ENCODE measurements at regions not wholly inside any gene's neighbourhood (a gene's known extent, or its start where the extent isn't known, plus 50 kb on each side); places are given as distances from the start of the nearest gene placed in this dataset.

GRCh38 chr16:6692874-6693273 is 639.8 kb upstream of the RBFOX1 start:
- Mint-ChIP-seq H3K4me1 (no peaks in the 10 kb centered on the region), H3K9me3 (peaks cover 8% of the 10 kb centered on the region), H3K27me3 (no peaks in the 10 kb centered on the region), H3K27ac (no peak overlapping the region), H3K4me3 (no peak overlapping the region), H3K36me3 (ENCODE audit: low read depth) (no peaks in the 10 kb centered on the region)
- no peak for ATAC-seq (replicated peaks)

- H3K27ac Mint-ChIP-seq, result no peak overlapping the region
- peaks cover 15% of the 10 kb centered on the region for H3K9me3 Mint-ChIP-seq
- H3K4me1 Mint-ChIP-seq, result no peaks in the 10 kb centered on the region
- ATAC-seq (replicated peaks), result no peak
- H3K4me3 Mint-ChIP-seq, result no peak overlapping the region
- H3K27me3 Mint-ChIP-seq, result no peaks in the 10 kb centered on the region
- no peaks in the 10 kb centered on the region for H3K36me3 Mint-ChIP-seq (ENCODE audit: low read depth)
Measured at GRCh38 chr16:6690741-6691140, 641.9 kb upstream of the RBFOX1 start.

GRCh38 chr16:6689643-6690042 is 643.0 kb upstream of the RBFOX1 start:
- H3K4me3 Mint-ChIP-seq, result no peak overlapping the region
- no peak for ATAC-seq (replicated peaks)
- no peaks in the 10 kb centered on the region for H3K27me3 Mint-ChIP-seq

GRCh38 chr16:6687593-6687992 is 645.1 kb upstream of the RBFOX1 start:
- no peaks in the 10 kb centered on the region for H3K36me3 Mint-ChIP-seq (ENCODE audit: low read depth)
- H3K4me1 Mint-ChIP-seq, result no peaks in the 10 kb centered on the region
- no peak overlapping the region for H3K4me3 Mint-ChIP-seq
- H3K27ac Mint-ChIP-seq, result no peak overlapping the region
- H3K9me3 Mint-ChIP-seq, result peaks cover 18% of the 10 kb centered on the region
- no peak for ATAC-seq (replicated peaks)
- H3K27me3 Mint-ChIP-seq, result no peaks in the 10 kb centered on the region

More at GRCh38 chr16:6689643-6690042, 643.0 kb upstream of the RBFOX1 start:
- peaks cover 18% of the 10 kb centered on the region for H3K9me3 Mint-ChIP-seq
- no peaks in the 10 kb centered on the region for H3K36me3 Mint-ChIP-seq (ENCODE audit: low read depth)
- H3K27ac Mint-ChIP-seq, result no peak overlapping the region
- no peaks in the 10 kb centered on the region for H3K4me1 Mint-ChIP-seq

GRCh38 chr16:6684076-6684673 is 648.5 kb upstream of the RBFOX1 start:
- no peak overlapping the region for H3K4me3 Mint-ChIP-seq

GRCh38 chr16:6682142-6682811 is 650.4 kb upstream of the RBFOX1 start:
- H3K27me3 Mint-ChIP-seq, result no peaks in the 10 kb centered on the region
- H3K27ac Mint-ChIP-seq, result no peak overlapping the region
- no peaks in the 10 kb centered on the region for H3K36me3 Mint-ChIP-seq (ENCODE audit: low read depth)
- no peak overlapping the region for H3K4me3 Mint-ChIP-seq
- no peak for ATAC-seq (replicated peaks)
- H3K4me1 Mint-ChIP-seq, result no peaks in the 10 kb centered on the region
- peaks cover 8% of the 10 kb centered on the region for H3K9me3 Mint-ChIP-seq

More at GRCh38 chr16:6684076-6684673, 648.5 kb upstream of the RBFOX1 start:
- no peaks in the 10 kb centered on the region for H3K27me3 Mint-ChIP-seq
- H3K27ac Mint-ChIP-seq, result no peak overlapping the region
- no peaks in the 10 kb centered on the region for H3K4me1 Mint-ChIP-seq
- H3K36me3 Mint-ChIP-seq (ENCODE audit: low read depth), result no peaks in the 10 kb centered on the region
- peaks cover 15% of the 10 kb centered on the region for H3K9me3 Mint-ChIP-seq
- ATAC-seq (replicated peaks), result no peak

GRCh38 chr16:6678586-6678985 is 654.1 kb upstream of the RBFOX1 start:
- H3K4me1 Mint-ChIP-seq, result no peaks in the 10 kb centered on the region
- H3K27ac Mint-ChIP-seq, result no peak overlapping the region
- H3K9me3 Mint-ChIP-seq, result peaks cover 9% of the 10 kb centered on the region
- H3K36me3 Mint-ChIP-seq (ENCODE audit: low read depth), result no peaks in the 10 kb centered on the region
- ATAC-seq (replicated peaks), result no peak
- H3K27me3 Mint-ChIP-seq, result no peaks in the 10 kb centered on the region
- H3K4me3 Mint-ChIP-seq, result no peak overlapping the region

- Mint-ChIP-seq H3K27ac (no peak overlapping the region), H3K4me3 (no peak overlapping the region), H3K9me3 (peaks cover 10% of the 10 kb centered on the region), H3K27me3 (no peaks in the 10 kb centered on the region), H3K36me3 (ENCODE audit: low read depth) (no peaks in the 10 kb centered on the region), H3K4me1 (no peaks in the 10 kb centered on the region)
- no peak for ATAC-seq (replicated peaks)
Measured at GRCh38 chr16:6674071-6674470, 658.6 kb upstream of the RBFOX1 start.

GRCh38 chr16:6672507-6672906 is 660.1 kb upstream of the RBFOX1 start:
- Mint-ChIP-seq H3K36me3 (ENCODE audit: low read depth) (no peaks in the 10 kb centered on the region), H3K9me3 (peaks cover 10% of the 10 kb centered on the region), H3K27ac (no peak overlapping the region), H3K4me1 (no peaks in the 10 kb centered on the region), H3K27me3 (no peaks in the 10 kb centered on the region), H3K4me3 (no peak overlapping the region)
- ATAC-seq (replicated peaks), result no peak

GRCh38 chr16:6667393-6667792 is 665.3 kb upstream of the RBFOX1 start:
- Mint-ChIP-seq H3K4me3 (no peak overlapping the region), H3K9me3 (peaks cover 4% of the 10 kb centered on the region), H3K36me3 (ENCODE audit: low read depth) (no peaks in the 10 kb centered on the region), H3K27me3 (no peaks in the 10 kb centered on the region), H3K4me1 (no peaks in the 10 kb centered on the region), H3K27ac (no peak overlapping the region)
- no peak for ATAC-seq (replicated peaks)

GRCh38 chr16:6665126-6665525 is 667.5 kb upstream of the RBFOX1 start:
- Mint-ChIP-seq H3K27me3 (no peaks in the 10 kb centered on the region), H3K4me1 (no peaks in the 10 kb centered on the region), H3K27ac (no peak overlapping the region), H3K36me3 (ENCODE audit: low read depth) (no peaks in the 10 kb centered on the region), H3K9me3 (peaks cover 4% of the 10 kb centered on the region), H3K4me3 (no peak overlapping the region)
- no peak for ATAC-seq (replicated peaks)

GRCh38 chr16:6663668-6664067 is 669.0 kb upstream of the RBFOX1 start:
- Mint-ChIP-seq H3K27me3 (no peaks in the 10 kb centered on the region), H3K27ac (no peak overlapping the region)

GRCh38 chr16:6656760-6657159 is 675.9 kb upstream of the RBFOX1 start:
- H3K36me3 Mint-ChIP-seq (ENCODE audit: low read depth), result no peaks in the 10 kb centered on the region
- no peak overlapping the region for H3K4me3 Mint-ChIP-seq
- peaks cover 11% of the 10 kb centered on the region for H3K9me3 Mint-ChIP-seq
- H3K4me1 Mint-ChIP-seq, result no peaks in the 10 kb centered on the region
- no peak for ATAC-seq (replicated peaks)
- H3K27me3 Mint-ChIP-seq, result no peaks in the 10 kb centered on the region
- H3K27ac Mint-ChIP-seq, result no peak overlapping the region

More at GRCh38 chr16:6663668-6664067, 669.0 kb upstream of the RBFOX1 start:
- H3K9me3 Mint-ChIP-seq, result peaks cover 4% of the 10 kb centered on the region
- no peaks in the 10 kb centered on the region for H3K4me1 Mint-ChIP-seq
- no peaks in the 10 kb centered on the region for H3K36me3 Mint-ChIP-seq (ENCODE audit: low read depth)
- ATAC-seq (replicated peaks), result no peak
- H3K4me3 Mint-ChIP-seq, result no peak overlapping the region

- no peaks in the 10 kb centered on the region for H3K4me1 Mint-ChIP-seq
- no peak for ATAC-seq (replicated peaks)
- H3K36me3 Mint-ChIP-seq (ENCODE audit: low read depth), result no peaks in the 10 kb centered on the region
- H3K27ac Mint-ChIP-seq, result no peak overlapping the region
- H3K9me3 Mint-ChIP-seq, result peaks cover 5% of the 10 kb centered on the region
- H3K27me3 Mint-ChIP-seq, result peaks cover 3% of the 10 kb centered on the region
- no peak overlapping the region for H3K4me3 Mint-ChIP-seq
Measured at GRCh38 chr16:6646891-6647290, 685.8 kb upstream of the RBFOX1 start.

GRCh38 chr16:6645768-6646568 is 686.7 kb upstream of the RBFOX1 start:
- peaks cover 3% of the 10 kb centered on the region for H3K27me3 Mint-ChIP-seq
- no peak overlapping the region for H3K4me3 Mint-ChIP-seq
- no peaks in the 10 kb centered on the region for H3K4me1 Mint-ChIP-seq
- ATAC-seq (replicated peaks), result no peak
- no peak overlapping the region for H3K27ac Mint-ChIP-seq
- H3K36me3 Mint-ChIP-seq (ENCODE audit: low read depth), result no peaks in the 10 kb centered on the region
- H3K9me3 Mint-ChIP-seq, result no peaks in the 10 kb centered on the region
